ENCODE measurements at regions not wholly inside any gene's neighbourhood (a gene's known extent, or its start where the extent isn't known, plus 50 kb on each side); places are given as distances from the start of the nearest gene placed in this dataset.
"Not testable (repeated sequence)": the region's sequence is repeated elsewhere in the genome, so short reads cannot be mapped to it uniquely, and the experiment has no call there.

DNA sequence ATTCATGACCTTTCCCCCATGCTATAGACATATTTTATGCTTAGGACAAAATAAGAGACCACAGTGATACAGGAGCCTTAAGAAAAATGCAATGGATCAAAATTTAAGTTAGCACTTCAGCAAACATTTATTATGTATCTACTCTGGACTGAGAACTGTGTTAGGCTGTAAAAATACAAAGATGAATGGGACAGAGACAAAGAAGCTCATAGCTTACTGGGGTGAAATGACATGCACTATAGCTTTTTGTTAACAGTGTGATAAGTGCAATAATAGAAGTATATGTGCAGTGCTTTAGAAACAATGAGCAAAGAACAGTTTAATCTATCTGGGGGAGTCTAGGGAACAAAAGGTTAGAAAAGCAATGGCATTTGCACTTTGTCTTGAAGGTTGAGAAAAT is 1543.1 kb downstream of the FAM181B start:
- no peaks in the 10 kb centered on the region for H3K4me1 Mint-ChIP-seq (ENCODE audit: low read depth)
- peaks cover 3% of the 10 kb centered on the region for H3K9me3 Mint-ChIP-seq
- no peaks in the 10 kb centered on the region for H3K27me3 Mint-ChIP-seq
- no peak overlapping the region for H3K27ac ChIP-seq (ENCODE audit: low read depth in 1 of 2, low read length in 2 of 2)
- no peaks in the 10 kb centered on the region for H3K36me3 Mint-ChIP-seq (ENCODE audit: low read depth)
- no peak for DNase-seq
- POLR2A ChIA-PET, result no interaction called here
- H3K9me3 ChIP-seq (ENCODE audit: control insufficient read depth in 1 of 2, insufficient read depth in 1 of 2, low read length in 2 of 2), result peaks cover 0 to 5% of the 10 kb centered on the region in 2 experiments
- ATAC-seq (ENCODE audit: poor library complexity), result no peak
- intact Hi-C loops (cut with DNase I, micrococcal nuclease), result no loop called here
- CTCF ChIA-PET, result no interaction called here
- TF ChIP-seq CTCF (IDR thresholded peaks at IDR 0.05), result no peak
- H3K4me3 Mint-ChIP-seq, result no peak overlapping the region
- H3K27ac Mint-ChIP-seq, result no peak overlapping the region
- H3K4me1 ChIP-seq (ENCODE audit: insufficient read depth, low read length), result no peaks in the 10 kb centered on the region
- H3K4me3 ChIP-seq (ENCODE audit: low read length), result no peak overlapping the region
- H3K36me3 ChIP-seq (ENCODE audit: insufficient read depth, low read length), result no peaks in the 10 kb centered on the region
- no peaks in the 10 kb centered on the region for H3K27me3 ChIP-seq (ENCODE audit: control insufficient read depth in 1 of 2, insufficient read depth in 2 of 2, low read length in 2 of 2)

GRCh38 chr11:81187033-81187432 is 1546.6 kb downstream of the FAM181B start:
- POLR2A ChIA-PET; H3K4me3 ChIP-seq (ENCODE audit: low read length); DNase-seq; ATAC-seq (ENCODE audit: poor library complexity); H3K4me1 ChIP-seq (ENCODE audit: insufficient read depth, low read length); H3K27ac Mint-ChIP-seq; intact Hi-C loops (cut with DNase I, micrococcal nuclease); H3K9me3 ChIP-seq (ENCODE audit: control insufficient read depth in 1 of 2, insufficient read depth in 1 of 2, low read length in 2 of 2); H3K36me3 Mint-ChIP-seq (ENCODE audit: low read depth); CTCF ChIA-PET; H3K27me3 Mint-ChIP-seq; H3K27me3 ChIP-seq (ENCODE audit: control insufficient read depth in 1 of 2, insufficient read depth in 2 of 2, low read length in 2 of 2); H3K9me3 Mint-ChIP-seq; H3K4me1 Mint-ChIP-seq (ENCODE audit: low read depth); H3K4me3 Mint-ChIP-seq; H3K36me3 ChIP-seq (ENCODE audit: insufficient read depth, low read length); H3K27ac ChIP-seq (ENCODE audit: low read depth in 1 of 2, low read length in 2 of 2): not testable (repeated sequence)

DNA sequence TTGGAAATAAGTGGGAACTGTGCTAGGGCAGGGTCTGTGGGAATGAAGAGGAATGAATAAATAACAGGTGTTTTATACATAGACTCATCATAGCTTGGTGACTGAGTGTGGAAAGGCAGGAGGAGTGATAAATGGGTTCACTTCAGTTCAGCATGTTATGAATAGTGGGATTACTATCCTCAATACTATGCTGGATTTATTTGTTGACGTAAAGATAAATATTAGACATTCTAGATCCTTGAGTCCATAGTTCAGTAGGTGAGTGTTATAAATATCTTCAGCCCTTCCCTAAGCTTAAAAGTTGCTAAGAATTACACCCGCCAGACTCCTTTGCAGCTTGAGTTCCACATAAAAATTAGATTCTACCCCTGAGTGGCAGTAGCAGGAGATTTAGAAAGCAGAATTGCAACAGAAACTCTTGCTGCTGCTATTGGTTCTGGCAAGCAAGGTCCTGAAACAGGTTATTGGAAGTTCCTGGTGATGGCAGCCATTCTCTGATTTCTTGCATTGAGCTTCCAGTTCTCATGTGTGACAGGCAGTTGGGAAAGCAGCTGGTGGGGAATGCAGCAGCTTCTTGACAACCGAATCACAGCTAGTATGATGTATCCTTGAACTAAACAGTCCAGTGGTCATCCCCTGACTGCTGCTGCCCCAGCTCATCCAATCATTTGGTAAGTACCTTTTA is 1558.9 kb downstream of the FAM181B start:
- Mint-ChIP-seq H3K27ac (no peak overlapping the region), H3K36me3 (ENCODE audit: low read depth) (no peaks in the 10 kb centered on the region), H3K27me3 (no peaks in the 10 kb centered on the region), H3K4me3 (no peak overlapping the region), H3K9me3 (peaks cover 5% of the 10 kb centered on the region), H3K4me1 (ENCODE audit: low read depth) (no peaks in the 10 kb centered on the region)
- H3K27me3 ChIP-seq (ENCODE audit: control insufficient read depth in 1 of 2, insufficient read depth in 2 of 2, low read length in 2 of 2), result no peaks in the 10 kb centered on the region
- no peaks in the 10 kb centered on the region for H3K36me3 ChIP-seq (ENCODE audit: insufficient read depth, low read length)
- H3K4me1 ChIP-seq (ENCODE audit: insufficient read depth, low read length), result no peaks in the 10 kb centered on the region
- ChIA-PET CTCF (interaction anchor here (0.6 kb wide), 1 partner anchor 438 kb away, joined by 3 read pairs; no protein-coding TSS in a partner anchor), POLR2A (no interaction called here)
- intact Hi-C loops (cut with DNase I, micrococcal nuclease), result no loop called here
- no peak for ATAC-seq (ENCODE audit: poor library complexity)
- DNase-seq, result no peak
- H3K27ac ChIP-seq (ENCODE audit: low read depth in 1 of 2, low read length in 2 of 2), result no peak overlapping the region
- H3K9me3 ChIP-seq (ENCODE audit: control insufficient read depth in 1 of 2, insufficient read depth in 1 of 2, low read length in 2 of 2), result no peaks in the 10 kb centered on the region
- TF ChIP-seq CTCF (IDR thresholded peaks at IDR 0.05), result no peak
- H3K4me3 ChIP-seq (ENCODE audit: low read length), result no peak overlapping the region

DNA sequence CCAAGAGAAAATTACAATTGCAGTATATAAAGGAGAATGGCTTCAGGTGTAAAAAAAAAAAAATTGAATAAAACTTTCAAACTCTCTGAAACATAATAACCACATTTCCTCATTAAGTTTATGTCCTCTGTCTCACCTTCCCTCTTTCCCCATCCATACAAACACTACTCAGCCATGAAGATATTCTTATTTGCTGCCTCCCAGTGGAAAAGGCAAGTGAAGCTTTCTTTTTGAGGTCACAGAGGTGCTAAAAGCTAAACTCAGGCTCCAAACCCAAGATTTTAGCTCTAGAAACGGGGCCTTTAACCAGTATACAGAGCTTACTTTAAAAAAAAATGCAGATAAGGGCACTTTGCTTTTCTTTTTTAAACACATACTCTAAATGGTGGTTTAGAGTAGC is 1568.5 kb downstream of the FAM181B start:
- no peaks in the 10 kb centered on the region for H3K9me3 ChIP-seq (ENCODE audit: control insufficient read depth in 1 of 2, insufficient read depth in 1 of 2, low read length in 2 of 2)
- no peaks in the 10 kb centered on the region for H3K27me3 Mint-ChIP-seq
- CTCF ChIA-PET, result no interaction called here

More for the DNA sequence above, 1568.5 kb downstream of the FAM181B start:
- no peaks in the 10 kb centered on the region for H3K36me3 ChIP-seq (ENCODE audit: insufficient read depth, low read length)
- Mint-ChIP-seq H3K36me3 (ENCODE audit: low read depth) (no peaks in the 10 kb centered on the region), H3K27ac (no peak overlapping the region), H3K4me3 (no peak overlapping the region), H3K4me1 (ENCODE audit: low read depth) (no peaks in the 10 kb centered on the region), H3K9me3 (no peaks in the 10 kb centered on the region)
- no peak overlapping the region for H3K4me3 ChIP-seq (ENCODE audit: low read length)
- no peaks in the 10 kb centered on the region for H3K27me3 ChIP-seq (ENCODE audit: control insufficient read depth in 1 of 2, insufficient read depth in 2 of 2, low read length in 2 of 2)
- H3K4me1 ChIP-seq (ENCODE audit: insufficient read depth, low read length), result no peaks in the 10 kb centered on the region
- no peak overlapping the region for H3K27ac ChIP-seq (ENCODE audit: low read depth in 1 of 2, low read length in 2 of 2)
- ATAC-seq (ENCODE audit: poor library complexity), result no peak
- no peak for TF ChIP-seq CTCF (IDR thresholded peaks at IDR 0.05)
- POLR2A ChIA-PET, result no interaction called here
- no peak for DNase-seq
- intact Hi-C loops (cut with DNase I, micrococcal nuclease), result no loop called here

Measured in CD4-positive, alpha-beta T cell (primary cell).